Parathyroid adenoma (tissue), 2 donors: ENCODE measurements at regions not wholly inside any gene's neighbourhood (a gene's known extent, or its start where the extent isn't known, plus 50 kb on each side); places are given as distances from the start of the nearest gene placed in this dataset.

Experiments
- H2AFZ ChIP-seq: fragments of 300-600 bp; sonication (generic); one replicate; pipeline ENCODE4 v1.7.0; 2017; ENCODE audit warnings: antibody characterized with exemption, mild to moderate bottlenecking
- H3K27ac ChIP-seq: fragments of 300-600 bp; sonication (generic); one replicate; pipeline ENCODE4 v1.7.0; 2017
- H3K27me3 ChIP-seq: fragments of 300-600 bp; sonication (generic); one replicate; pipeline ENCODE4 v1.7.0; 2017; ENCODE audit warnings: low read length; ENCODE audit not compliant: control insufficient read depth, insufficient read depth
- H3K36me3 ChIP-seq: fragments of 300-600 bp; sonication (generic); one replicate; pipeline ENCODE4 v1.7.0; 2017; ENCODE audit warnings: low read length; ENCODE audit not compliant: control insufficient read depth, insufficient read depth
- H3K4me1 ChIP-seq: fragments of 300-600 bp; sonication (generic); one replicate; pipeline ENCODE4 v1.7.0; 2017; ENCODE audit warnings: control low read depth
- H3K4me2 ChIP-seq: fragments of 300-600 bp; sonication (generic); one replicate; pipeline ENCODE4 v1.7.0; 2017; ENCODE audit warnings: low read length
- H3K4me3 ChIP-seq: fragments of 300-600 bp; sonication (generic); one replicate; pipeline ENCODE4 v1.7.0; 2017; ENCODE audit warnings: low read depth, low read length
- H3K79me2 ChIP-seq: fragments of 300-600 bp; sonication (generic); one replicate; pipeline ENCODE4 v1.7.0; 2017; ENCODE audit warnings: control low read depth
- H3K9ac ChIP-seq: fragments of 300-600 bp; sonication (generic); one replicate; pipeline ENCODE4 v1.7.0; 2017; ENCODE audit warnings: mild to moderate bottlenecking
- H3K9me3 ChIP-seq: fragments of 300-600 bp; sonication (generic); one replicate; pipeline ENCODE4 v1.7.0; 2017; ENCODE audit warnings: low read length; ENCODE audit not compliant: control insufficient read depth
- TF ChIP-seq, protein P1 (sequence below): fragments of 300-600 bp; sonication (generic); IDR thresholded peaks from one replicate; pipeline ENCODE4 v1.7.0; 2017; ENCODE audit warnings: antibody characterized with exemption, mild to moderate bottlenecking
- donor health status: primary hyperparathyroidism.

- H3K36me3 ChIP-seq: no peaks in the 10 kb centered on the region
- no peaks in the 10 kb centered on the region for H3K79me2 ChIP-seq
- H3K4me2 ChIP-seq: no peak overlapping the region
- H3K9me3 ChIP-seq: no peaks in the 10 kb centered on the region
- no peak overlapping the region for H2AFZ ChIP-seq
- H3K9ac ChIP-seq: no peak overlapping the region
- H3K27me3 ChIP-seq: no peaks in the 10 kb centered on the region
- TF ChIP-seq, protein P1, sequence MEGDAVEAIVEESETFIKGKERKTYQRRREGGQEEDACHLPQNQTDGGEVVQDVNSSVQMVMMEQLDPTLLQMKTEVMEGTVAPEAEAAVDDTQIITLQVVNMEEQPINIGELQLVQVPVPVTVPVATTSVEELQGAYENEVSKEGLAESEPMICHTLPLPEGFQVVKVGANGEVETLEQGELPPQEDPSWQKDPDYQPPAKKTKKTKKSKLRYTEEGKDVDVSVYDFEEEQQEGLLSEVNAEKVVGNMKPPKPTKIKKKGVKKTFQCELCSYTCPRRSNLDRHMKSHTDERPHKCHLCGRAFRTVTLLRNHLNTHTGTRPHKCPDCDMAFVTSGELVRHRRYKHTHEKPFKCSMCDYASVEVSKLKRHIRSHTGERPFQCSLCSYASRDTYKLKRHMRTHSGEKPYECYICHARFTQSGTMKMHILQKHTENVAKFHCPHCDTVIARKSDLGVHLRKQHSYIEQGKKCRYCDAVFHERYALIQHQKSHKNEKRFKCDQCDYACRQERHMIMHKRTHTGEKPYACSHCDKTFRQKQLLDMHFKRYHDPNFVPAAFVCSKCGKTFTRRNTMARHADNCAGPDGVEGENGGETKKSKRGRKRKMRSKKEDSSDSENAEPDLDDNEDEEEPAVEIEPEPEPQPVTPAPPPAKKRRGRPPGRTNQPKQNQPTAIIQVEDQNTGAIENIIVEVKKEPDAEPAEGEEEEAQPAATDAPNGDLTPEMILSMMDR: no peak
- H3K4me3 ChIP-seq: no peak overlapping the region
- no peaks in the 10 kb centered on the region for H3K4me1 ChIP-seq
- no peak overlapping the region for H3K27ac ChIP-seq
Observed at GRCh38 chr9:85192750-85193149, 523.2 kb downstream of the NTRK2 start.

GRCh38 chr9:85186218-85186585 is 516.7 kb downstream of the NTRK2 start:
- TF ChIP-seq, protein P1: no peak
- Histone ChIP-seq H3K4me3 (no peak overlapping the region), H3K9ac (no peak overlapping the region), H3K4me2 (no peak overlapping the region), H2AFZ (no peak overlapping the region), H3K27me3 (no peaks in the 10 kb centered on the region), H3K79me2 (no peaks in the 10 kb centered on the region), H3K4me1 (no peaks in the 10 kb centered on the region), H3K36me3 (no peaks in the 10 kb centered on the region), H3K27ac (no peak overlapping the region), H3K9me3 (no peaks in the 10 kb centered on the region)

GRCh38 chr9:85185486-85186217 is 516.1 kb downstream of the NTRK2 start:
- Histone ChIP-seq H3K4me2 (no peak overlapping the region), H3K9me3 (no peaks in the 10 kb centered on the region), H3K36me3 (no peaks in the 10 kb centered on the region), H2AFZ (no peak overlapping the region), H3K79me2 (no peaks in the 10 kb centered on the region), H3K9ac (no peak overlapping the region), H3K4me3 (no peak overlapping the region), H3K27ac (no peak overlapping the region), H3K27me3 (no peaks in the 10 kb centered on the region), H3K4me1 (no peaks in the 10 kb centered on the region)
- TF ChIP-seq, protein P1: no peak

GRCh38 chr9:85182383-85182782 is 512.9 kb downstream of the NTRK2 start:
- TF ChIP-seq, protein P1: no peak
- H2AFZ ChIP-seq: no peak overlapping the region
- no peaks in the 10 kb centered on the region for H3K27me3 ChIP-seq
- H3K4me2 ChIP-seq: no peak overlapping the region
- no peaks in the 10 kb centered on the region for H3K36me3 ChIP-seq
- H3K79me2 ChIP-seq: no peaks in the 10 kb centered on the region
- no peak overlapping the region for H3K9ac ChIP-seq
- H3K9me3 ChIP-seq: no peaks in the 10 kb centered on the region
- H3K27ac ChIP-seq: no peak overlapping the region
- no peak overlapping the region for H3K4me3 ChIP-seq
- no peaks in the 10 kb centered on the region for H3K4me1 ChIP-seq

DNA sequence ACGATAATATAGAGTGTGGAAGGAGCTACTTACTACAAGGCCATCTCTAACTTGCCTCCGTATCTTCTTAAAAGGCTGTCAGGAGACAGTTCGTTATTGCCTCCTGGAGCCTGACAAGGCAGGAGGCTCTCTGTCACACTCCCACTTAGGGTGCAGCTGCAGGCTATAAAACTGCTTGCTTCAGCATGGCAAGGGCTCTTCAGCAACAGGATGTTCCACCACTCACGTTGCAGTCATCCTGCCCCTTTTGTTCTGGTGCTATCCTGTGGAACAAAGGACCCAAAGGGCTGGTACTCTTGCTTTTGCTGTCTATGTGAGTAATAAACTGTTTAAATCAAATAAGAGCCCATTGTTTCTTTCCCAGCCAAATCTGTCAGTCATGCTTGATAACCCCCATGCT is 508.9 kb downstream of the NTRK2 start:
- TF ChIP-seq, protein P1: no peak
- Histone ChIP-seq H3K79me2 (no peaks in the 10 kb centered on the region), H2AFZ (no peak overlapping the region), H3K27me3 (no peaks in the 10 kb centered on the region), H3K9me3 (no peaks in the 10 kb centered on the region), H3K4me2 (no peak overlapping the region), H3K36me3 (no peaks in the 10 kb centered on the region), H3K4me3 (no peak overlapping the region), H3K4me1 (no peaks in the 10 kb centered on the region), H3K9ac (no peak overlapping the region), H3K27ac (no peak overlapping the region)
